ENCODE measurements at regions not wholly inside any gene's neighbourhood (a gene's known extent, or its start where the extent isn't known, plus 50 kb on each side); places are given as distances from the start of the nearest gene placed in this dataset.
"Not testable (repeated sequence)": the region's sequence is repeated elsewhere in the genome, so short reads cannot be mapped to it uniquely, and the experiment has no call there.

GRCh38 chr1:5683446-5683845 lies 308.8 kb downstream of the NPHP4 start:
- DNase-seq: no peak

DNA sequence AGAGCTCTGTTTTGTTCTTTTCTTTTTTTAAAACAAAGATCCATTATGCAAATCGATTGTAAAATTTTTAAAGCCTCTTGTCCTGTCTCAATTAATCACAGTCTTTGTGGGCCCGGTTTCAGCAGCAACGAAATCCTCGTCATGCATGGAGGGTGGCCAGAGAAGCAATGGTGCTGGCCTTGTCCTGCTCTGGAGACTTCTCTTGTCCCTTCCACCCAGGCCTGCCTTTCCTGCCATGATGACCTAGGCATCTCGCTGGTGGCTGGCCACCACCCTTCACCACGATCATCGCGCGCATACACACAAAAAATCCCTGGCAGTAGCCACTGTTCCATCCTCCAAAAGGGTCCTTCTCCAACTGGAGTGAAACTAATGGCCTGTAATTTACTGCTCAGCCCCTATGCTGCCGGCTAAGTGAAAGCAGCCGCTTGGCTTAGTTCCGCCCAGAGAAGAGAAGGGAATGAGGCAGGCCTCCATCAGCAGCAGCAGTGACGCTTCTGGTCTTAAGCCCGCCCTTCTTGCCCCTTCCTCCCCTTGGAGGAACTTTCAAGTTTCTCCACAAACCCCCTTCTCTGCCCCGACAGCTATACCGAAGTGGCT lies 309.5 kb downstream of the NPHP4 start:
- no peak for DNase-seq

- DNase-seq: no peak
Observed at GRCh38 chr1:5681654-5682053, 310.6 kb downstream of the NPHP4 start.

DNA sequence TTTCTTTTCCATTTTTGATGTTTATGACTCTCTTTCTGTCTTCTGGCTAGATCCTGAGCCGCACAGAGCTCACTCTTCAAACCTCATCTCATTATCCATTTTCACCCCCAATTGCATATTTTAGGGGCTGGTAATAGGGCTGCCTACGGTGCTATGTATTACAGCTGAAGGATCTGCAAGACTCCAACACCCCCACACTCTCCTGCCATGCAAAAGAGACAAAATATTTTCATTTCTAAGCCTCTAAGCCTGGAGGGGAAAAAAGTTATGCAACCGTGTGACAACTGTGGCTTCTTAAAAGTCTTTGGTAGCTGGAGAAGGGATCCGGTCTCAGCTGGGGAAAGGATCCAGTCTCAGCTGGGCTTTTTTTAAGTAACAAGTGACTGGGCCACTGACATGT lies 311.6 kb downstream of the NPHP4 start:
- DNase-seq: no peak

- DNase-seq: no peak
Observed at GRCh38 chr1:5678759-5679158, 313.5 kb downstream of the NPHP4 start.

DNA sequence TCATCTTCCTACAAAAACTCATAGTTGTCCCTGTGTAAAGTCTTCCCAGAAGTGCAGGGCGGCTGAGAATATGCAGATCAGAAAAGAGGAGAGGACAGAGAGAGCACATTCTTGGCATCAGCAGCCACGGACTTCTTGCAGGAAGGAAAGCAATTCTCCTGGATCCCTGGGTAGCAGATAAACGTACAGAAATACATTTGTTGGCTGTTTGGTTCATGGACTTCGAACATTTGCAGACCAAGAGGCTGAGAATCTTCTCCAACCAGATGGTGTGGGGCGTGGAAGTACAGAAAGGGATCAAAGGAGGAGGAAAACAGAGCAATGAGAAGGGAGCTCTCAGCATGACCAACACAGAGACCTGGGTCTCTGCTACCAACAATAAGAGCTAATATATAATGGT lies 319.9 kb downstream of the NPHP4 start:
- not testable (repeated sequence) for DNase-seq

- no peak for DNase-seq
Observed at GRCh38 chr1:5670590-5671350, 321.5 kb downstream of the NPHP4 start.

DNA sequence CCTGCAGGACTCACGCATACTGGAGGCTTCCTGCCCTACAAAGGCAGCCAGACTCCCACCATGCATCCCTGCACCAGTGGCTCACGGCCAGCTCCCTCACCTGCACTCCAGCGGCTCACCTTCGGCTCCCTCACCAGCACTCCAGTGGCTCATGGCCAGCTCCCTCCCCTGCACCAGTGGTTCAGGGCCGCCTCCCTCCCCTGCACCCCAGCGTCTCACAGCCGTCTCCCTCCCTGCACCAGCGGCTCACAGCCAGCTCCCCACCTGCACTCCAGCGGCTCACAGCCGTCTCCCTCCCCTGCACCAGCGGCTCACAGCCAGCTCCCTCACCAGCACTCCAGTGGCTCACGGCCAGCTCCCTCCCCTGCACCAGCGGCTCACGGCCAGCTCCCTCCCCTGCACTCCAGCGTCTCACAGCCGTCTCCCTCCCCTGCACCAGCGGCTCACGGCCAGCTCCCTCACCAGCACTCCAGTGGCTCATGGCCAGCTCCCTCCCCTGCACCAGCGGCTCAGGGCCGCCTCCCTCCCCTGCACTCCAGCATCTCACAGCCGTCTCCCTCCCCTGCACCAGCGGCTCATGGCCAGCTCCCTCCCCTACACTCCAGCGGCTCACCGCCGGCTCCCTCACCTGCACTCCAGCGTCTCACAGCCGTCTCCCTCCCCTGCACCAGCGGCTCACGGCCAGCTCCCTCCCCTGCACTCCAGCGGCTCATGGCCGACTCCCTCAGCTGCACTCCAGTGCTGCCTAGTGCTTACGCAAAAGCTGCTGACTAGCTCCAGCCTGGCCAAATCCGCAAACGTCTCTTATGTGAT lies 324.5 kb downstream of the NPHP4 start:
- no peak for DNase-seq

DNA sequence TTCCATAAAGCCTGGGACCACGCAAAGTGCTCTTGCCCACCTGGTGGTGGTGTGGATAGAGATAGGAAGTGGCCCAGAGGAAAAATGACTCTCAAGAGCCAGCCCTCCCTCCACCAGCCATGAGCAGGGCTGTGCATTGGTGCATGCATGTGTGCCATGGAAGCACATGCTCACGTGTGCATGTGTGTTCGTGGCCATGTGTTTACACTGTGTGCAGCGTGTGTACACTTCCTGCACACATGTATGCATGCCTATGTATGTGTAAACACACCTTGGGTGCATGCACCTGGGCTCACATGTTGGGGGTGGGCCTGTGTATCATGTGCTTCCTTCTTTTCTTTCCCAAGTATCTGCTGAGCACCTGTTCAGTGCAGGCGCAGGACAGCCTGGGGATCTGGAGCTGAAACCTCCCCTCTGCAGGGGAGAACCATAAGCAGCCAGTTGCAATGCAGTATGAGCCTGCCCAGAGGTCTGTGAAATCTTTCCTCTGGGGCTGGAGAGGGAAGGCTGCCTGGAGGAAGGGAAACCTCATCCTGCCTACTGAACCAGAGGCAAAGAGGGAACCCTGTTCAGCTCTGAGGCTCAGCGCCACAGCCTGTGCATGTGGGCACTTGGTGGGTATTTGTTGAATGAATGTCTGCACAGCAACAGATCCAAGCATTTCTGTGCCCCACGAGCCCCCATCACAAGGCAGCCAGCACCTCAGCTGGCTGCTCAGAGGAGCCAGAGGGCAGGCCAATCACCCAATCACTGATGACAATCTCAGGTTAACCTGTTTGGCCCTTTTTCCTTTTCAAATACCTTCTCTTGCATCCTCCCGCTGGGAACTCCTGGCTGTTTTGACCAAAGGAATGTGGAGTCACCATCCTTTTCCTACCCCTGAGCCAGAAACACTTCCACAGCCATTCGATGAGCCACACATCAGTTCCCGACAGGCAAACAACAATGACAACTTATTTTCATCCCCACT lies 327.0 kb downstream of the NPHP4 start:
- DNase-seq: no peak

DNA sequence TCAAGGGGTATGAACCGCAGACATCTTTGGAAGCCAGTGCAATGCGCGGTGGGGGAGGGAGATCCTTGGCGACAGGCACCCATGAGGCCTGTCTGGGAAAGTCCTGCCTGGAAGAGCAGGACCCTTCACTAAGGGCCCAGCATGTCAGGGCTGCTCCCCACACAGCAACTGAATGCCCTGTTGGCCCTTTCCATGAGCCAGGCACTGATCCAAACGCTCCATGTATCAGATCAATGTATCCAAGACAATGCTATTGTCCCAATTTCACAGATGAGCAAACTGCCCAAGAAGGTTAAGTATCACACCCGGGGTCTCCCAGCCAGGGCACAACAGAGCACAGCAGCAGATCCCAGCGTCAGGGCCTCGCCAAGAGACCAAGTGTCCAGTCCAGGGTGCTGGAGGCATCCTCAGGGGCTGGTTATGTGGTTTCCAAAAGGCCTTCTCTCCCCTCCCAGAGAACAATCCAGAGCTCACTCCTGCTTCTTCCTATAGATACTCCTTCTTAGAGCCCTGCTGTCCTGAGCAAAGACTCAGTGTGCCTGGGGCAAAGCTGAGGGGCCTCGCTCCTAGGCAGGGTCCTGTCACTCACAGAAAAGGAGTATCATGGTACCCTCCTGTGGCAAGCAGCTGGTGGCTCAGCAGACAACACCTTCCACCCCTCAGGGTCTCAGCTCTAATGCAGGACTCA lies 328.0 kb downstream of the NPHP4 start:
- DNase-seq: no peak

- DNase-seq: no peak
Observed at GRCh38 chr1:5662744-5663126, 329.5 kb downstream of the NPHP4 start.

DNA sequence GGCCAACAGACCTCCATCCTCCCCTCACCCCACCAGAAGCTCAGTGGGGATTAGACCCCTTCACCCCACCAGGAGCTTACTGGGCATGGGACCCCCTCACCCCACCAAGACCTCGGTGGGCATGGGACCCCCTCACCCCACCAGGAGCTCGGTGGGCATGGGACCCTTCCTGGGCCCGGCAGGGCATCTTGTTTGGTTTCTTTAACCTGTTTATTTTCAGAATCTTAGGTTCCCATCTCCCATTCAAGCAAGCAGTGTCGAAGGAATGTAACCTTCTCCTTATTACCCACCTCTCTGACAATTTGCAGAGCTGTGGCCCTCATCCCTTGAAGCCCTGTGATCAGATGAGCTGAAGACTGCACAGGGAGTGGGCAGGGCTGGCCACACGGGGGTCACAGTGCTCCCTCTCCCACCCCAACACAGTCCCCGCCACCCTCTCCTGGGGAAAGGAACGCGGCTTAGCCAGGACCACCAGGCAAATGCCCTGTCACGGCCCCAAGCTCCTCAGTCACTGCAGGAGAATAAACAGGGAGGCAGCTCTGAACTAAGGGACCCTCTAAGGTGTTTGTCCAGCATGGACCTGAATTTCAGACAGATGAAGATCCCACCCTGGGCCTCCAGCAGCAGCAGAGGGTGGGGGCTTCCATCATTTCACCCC lies 330.0 kb downstream of the NPHP4 start:
- no peak for DNase-seq

DNA sequence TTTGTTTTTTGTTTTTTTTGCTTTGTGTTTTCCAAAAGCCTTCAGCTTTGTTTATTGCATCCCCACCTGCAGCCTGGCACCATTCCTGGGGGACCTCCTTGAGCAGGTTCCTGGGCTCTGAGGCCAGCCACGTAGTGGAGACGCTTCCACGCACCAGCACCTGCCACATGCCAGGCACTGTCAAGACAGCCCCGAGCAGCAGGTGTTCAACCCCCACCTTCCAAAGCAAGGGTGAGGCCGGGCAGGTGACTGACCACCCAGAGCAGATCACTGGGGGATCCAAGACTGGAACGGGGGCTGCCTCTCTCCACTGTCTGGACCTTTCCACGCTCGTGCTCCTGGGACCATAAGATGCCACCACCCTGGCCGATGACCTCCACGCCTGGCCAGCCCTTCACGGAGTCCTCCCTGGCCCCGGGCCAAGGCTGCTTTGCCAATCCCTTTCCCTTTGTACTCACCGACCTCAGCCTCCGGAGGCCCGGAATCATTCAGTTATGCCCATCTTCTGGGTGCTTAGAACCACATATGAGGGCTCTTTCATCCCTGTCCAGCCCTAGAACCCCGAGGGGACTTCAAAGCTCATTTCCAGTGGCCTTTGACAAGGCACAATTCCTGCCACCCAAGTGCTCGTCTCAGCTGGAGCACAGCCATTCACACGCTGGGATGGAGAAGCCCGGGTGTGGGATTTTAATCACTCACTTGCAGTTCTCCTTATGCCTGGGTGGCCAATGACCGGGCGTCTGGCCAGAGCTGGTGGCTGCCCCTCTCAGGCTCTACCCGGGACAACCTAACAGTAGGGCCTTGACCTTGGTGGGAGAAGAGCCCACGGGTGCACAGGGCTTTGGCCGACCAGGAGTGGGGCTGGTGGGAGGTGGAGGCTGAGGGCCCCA lies 330.8 kb downstream of the NPHP4 start:
- DNase-seq: no peak

DNA sequence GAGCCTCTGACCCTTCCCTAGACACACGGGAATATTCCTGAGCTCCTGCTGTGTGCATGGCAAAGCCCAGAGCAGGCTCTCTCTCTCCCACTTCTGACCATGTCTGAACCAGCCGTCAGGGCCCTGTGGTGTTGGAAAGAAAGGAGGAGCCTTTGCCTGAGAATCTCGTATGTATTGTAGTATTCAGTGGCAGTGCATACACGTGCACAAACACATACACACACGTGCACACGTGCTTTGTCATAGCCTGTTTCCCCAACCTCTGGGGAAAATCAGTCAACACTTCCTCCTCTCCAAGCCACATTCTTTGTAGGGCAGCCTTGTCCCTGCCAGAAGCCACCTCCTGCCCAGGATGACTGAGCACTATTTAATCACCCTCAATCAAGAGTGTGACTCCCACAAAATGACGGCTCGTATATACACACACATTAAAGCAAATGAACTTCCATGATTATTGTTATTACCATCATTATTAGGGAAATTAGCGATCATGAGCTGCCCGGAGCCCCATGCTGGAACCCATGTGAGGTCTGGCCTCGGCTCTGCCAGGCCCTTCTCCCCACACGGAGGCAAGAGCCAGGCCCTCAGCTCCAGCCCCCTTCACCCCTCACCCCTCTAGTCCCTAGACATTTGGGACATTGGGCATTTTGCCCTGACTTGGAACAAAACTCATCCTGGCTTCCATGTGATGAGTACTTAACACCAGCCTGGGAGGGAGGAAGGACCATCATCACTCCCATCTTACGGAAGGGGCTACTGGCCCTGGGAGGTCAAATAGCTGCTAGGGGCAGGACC lies 331.9 kb downstream of the NPHP4 start:
- no peak for DNase-seq

GRCh38 chr1:5659606-5660005 lies 332.6 kb downstream of the NPHP4 start:
- no peak for DNase-seq

DNA sequence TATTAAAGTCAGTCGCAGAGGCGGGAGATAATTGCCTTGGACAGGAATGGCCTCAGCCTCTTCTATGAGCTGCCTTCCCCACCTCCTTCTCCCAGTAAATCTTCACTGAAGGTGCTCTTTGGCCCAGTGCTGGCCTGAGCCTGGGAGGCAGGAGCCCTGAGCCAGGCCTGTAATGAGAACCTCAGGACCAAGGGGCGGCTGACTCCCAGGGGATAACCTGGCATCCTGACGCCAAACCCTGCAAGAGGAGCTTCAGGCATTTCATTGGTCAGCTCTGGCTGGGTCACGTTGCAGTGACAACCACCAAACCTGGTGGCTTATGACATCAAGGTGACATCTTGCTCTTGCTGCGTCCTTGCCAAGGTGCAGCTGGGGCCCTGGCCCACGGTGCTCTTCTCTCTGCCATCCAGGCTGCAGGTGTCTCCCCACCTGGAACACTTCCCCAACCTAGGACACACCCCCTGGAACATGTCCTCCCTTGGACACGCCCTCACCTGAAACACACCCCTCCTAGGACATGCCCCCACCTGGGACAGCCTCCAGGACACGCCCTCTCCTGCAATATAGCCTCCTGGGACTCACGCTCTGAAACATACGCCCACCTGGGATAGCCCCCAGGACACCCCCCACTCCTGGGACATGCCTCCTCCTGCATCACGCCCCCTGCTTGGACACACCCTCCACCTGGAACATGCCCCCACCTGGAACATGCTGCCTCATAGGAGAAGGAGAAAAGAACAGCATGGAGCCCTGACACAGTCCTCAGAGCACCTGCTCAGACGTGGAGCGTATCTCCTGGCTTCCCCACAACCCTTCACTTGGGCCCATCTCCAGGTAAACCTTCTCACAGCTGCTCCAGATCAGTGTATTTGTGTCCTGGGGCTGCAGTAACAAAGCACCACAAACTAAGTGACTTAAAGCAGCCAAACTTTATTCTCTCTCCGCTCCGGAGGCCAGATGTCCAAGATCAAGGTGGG lies 333.6 kb downstream of the NPHP4 start:
- no peak for DNase-seq

DNA sequence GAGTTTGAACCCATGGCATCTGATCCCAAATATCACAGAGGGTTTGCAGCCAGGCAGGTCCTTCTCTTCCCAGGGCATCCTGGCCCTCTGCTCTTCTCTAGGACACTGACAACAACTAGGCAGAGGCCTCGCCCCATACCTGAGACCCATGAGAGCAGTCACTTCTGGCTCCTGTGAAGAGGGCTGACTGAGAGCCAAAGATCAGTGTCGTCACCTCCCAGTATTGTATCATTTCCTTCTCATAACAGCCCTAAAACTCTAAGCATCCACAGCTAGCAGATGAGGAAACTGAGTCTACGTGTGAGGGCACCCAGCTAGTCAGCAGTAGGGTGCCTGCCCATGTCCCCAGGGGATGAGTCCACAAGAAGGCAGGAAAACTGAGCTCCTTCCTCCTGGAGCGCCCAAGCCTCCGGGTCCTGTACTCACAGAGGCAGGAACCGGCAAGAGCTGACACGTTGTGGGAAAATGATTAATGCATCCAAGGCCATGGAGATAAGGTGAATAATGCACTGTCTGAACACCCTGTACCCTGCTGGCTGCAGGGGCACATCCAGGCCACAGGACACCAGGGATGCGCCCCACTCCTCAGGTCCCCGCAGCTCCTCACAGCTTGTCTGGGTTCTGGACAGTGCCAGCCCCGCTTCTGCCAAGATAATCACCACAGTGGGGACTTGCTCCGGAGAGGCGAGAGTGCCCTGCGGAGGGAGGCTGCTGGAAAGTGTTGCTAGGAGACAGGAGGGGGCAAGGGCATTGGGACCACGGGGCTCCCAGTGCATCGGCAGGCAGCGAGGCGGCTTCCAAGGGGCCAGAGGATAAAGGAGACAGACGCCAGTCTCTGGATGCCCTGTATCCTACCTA lies 340.0 kb downstream of the NPHP4 start:
- DNase-seq: no peak
